OCI-LY7 (cell line): ENCODE measurements at regions not wholly inside any gene's neighbourhood (a gene's known extent, or its start where the extent isn't known, plus 50 kb on each side); places are given as distances from the start of the nearest gene placed in this dataset.
"Not testable (repeated sequence)": the region's sequence is repeated elsewhere in the genome, so short reads cannot be mapped to it uniquely, and the experiment has no call there.

Source experiments
- BruUV-seq: library from RNA; stranded (reverse); fragments of 400-500 nt; replicated peaks from 2 replicates; lab custom pipeline; 2021; lab: Mats Ljungman, UMichigan
- CTCF ChIA-PET: fragments of 300-600 bp; sonication (Branson Sonifier 250); formaldehyde crosslinking; loops from one replicate; lab custom pipeline; 2022; ENCODE audit warnings: antibody characterized with exemption; ENCODE audit not compliant: unreplicated experiment; lab: Charles Lee
- POLR2A ChIA-PET: fragments of 300-600 bp; sonication (Branson Sonifier 250); formaldehyde crosslinking; loops from one replicate; lab custom pipeline; 2022; ENCODE audit warnings: antibody characterized with exemption; lab: Charles Lee
- DNase-seq: peaks from one replicate; pipeline ENCODE4 v3.0.0-alpha.2; 2015; ENCODE audit warnings: low spot score
- H2AFZ ChIP-seq: fragments of 200-600 bp; sonication (generic), shearing (Covaris generic); 2 replicates; pipeline ENCODE4 v1.6.1; 2014; ENCODE audit warnings: mild to moderate bottlenecking, antibody characterized with exemption, low read length, moderate library complexity
- H3K27ac ChIP-seq: fragments of 200-600 bp; sonication (generic); 2 replicates; pipeline ENCODE4 v1.5.1; 2014; ENCODE audit warnings: mixed run types, low read depth, mild to moderate bottlenecking, moderate library complexity, low read length, inconsistent platforms; ENCODE audit not compliant: poor library complexity, severe bottlenecking
- H3K36me3 ChIP-seq: fragments of 200-600 bp; sonication (generic); 2 replicates; pipeline ENCODE4 v1.6.1; 2014; ENCODE audit warnings: mild to moderate bottlenecking, antibody characterized with exemption, low read length, moderate library complexity, mixed read lengths; ENCODE audit not compliant: insufficient read depth
- H3K4me1 ChIP-seq: fragments of 200-600 bp; sonication (generic); 2 replicates; pipeline ENCODE4 v1.5.1; 2014; ENCODE audit warnings: mild to moderate bottlenecking, low read length; ENCODE audit not compliant: insufficient read depth, poor library complexity, severe bottlenecking
- H3K4me2 ChIP-seq: fragments of 200-600 bp; sonication (generic); 2 replicates; pipeline ENCODE4 v1.6.1; 2014; ENCODE audit warnings: mild to moderate bottlenecking, low read length
- H3K4me3 ChIP-seq: fragments of 200-600 bp; sonication (generic); 2 replicates; pipeline ENCODE4 v1.5.1; 2014; ENCODE audit warnings: mild to moderate bottlenecking, low read depth, low read length; ENCODE audit not compliant: poor library complexity, severe bottlenecking
- H3K79me2 ChIP-seq: fragments of 200-600 bp; sonication (generic); 2 replicates; pipeline ENCODE4 v1.6.1; 2016; ENCODE audit warnings: low read depth, mild to moderate bottlenecking, low read length, moderate library complexity, mixed read lengths; ENCODE audit not compliant: insufficient read depth
- H3K9me2 ChIP-seq: fragments of 200-600 bp; sonication (generic); 2 replicates; pipeline ENCODE4 v1.6.1; 2016; ENCODE audit warnings: mild to moderate bottlenecking, low read length, mixed read lengths; ENCODE audit not compliant: insufficient read depth
- H3K9me3 ChIP-seq: fragments of 200-600 bp; sonication (generic); 2 replicates; pipeline ENCODE4 v1.6.1; 2014; ENCODE audit warnings: mild to moderate bottlenecking, mixed run types, low read length, mixed read lengths
- H4K20me1 ChIP-seq: fragments of 200-600 bp; sonication (generic); 2 replicates; pipeline ENCODE4 v1.6.1; 2014; ENCODE audit warnings: mild to moderate bottlenecking, antibody characterized with exemption, low read length, moderate library complexity, mixed read lengths; ENCODE audit not compliant: insufficient read depth
- CTCF ChIP-seq: fragments of 200-600 bp; sonication (generic); conservative IDR thresholded peaks from 2 replicates; pipeline ENCODE4 v1.5.1; 2014; ENCODE audit warnings: mild to moderate bottlenecking, antibody characterized with exemption, low read length, moderate library complexity, mixed read lengths
- EZH2phosphoT487 ChIP-seq: fragments of 200-600 bp; sonication (generic); IDR thresholded peaks from 2 replicates; pipeline ENCODE4 v1.6.1; 2018; ENCODE audit warnings: low read depth, borderline replicate concordance, mild to moderate bottlenecking, mixed run types, antibody characterized with exemption, low read length, moderate library complexity, mixed read lengths
- intact Hi-C: fragments of 100-400 bp; cut with micrococcal nuclease; formaldehyde crosslinking; loops from one replicate; pipeline ENCODE4 v1.10.0; 2022; ENCODE audit not compliant: unreplicated experiment

GRCh38 chr7:155395176-155395797 lies 62.6 kb upstream of the EN2 start:
- Histone ChIP-seq H2AFZ (no peak overlapping the region), H3K4me3 (no peak overlapping the region), H3K9me2 (no peaks in the 10 kb centered on the region), H3K36me3 (no peaks in the 10 kb centered on the region), H3K79me2 (no peaks in the 10 kb centered on the region), H4K20me1 (no peaks in the 10 kb centered on the region), H3K9me3 (no peaks in the 10 kb centered on the region), H3K27ac (no peak overlapping the region), H3K4me2 (no peak overlapping the region), H3K4me1 (no peaks in the 10 kb centered on the region)
- POLR2A ChIA-PET: interaction anchor here (0.6 to 1.2 kb wide), 2 partner anchors 12 to 138 kb away, joined by 3 read pairs; no protein-coding TSS in a partner anchor
- TF ChIP-seq EZH2phosphoT487: no peak
- TF ChIP-seq CTCF: no peak
- intact Hi-C loops: no loop called here
- BruUV-seq: no TSS peak
- no peak for DNase-seq
- CTCF ChIA-PET: no interaction called here

DNA sequence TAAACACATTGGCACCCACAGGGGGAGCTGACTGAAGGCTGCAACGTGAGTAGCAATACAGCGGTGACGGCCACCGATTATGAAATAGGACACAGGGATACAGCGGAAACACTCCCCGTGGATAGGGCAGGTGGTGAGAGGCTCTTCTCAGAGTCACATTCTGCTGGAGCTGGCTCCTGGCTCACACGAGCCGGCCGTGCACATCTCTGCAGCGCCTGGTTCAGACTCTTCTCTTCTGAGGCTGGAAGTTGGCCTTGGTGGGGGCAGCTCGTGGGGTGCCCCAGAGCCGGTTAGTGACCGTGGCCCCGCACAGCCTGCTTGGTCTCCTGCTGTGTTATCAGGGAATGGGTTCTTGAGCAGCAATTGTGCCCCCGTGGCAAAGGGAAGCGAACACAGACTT lies 61.3 kb upstream of the EN2 start:
- no TSS peak for BruUV-seq
- no peak overlapping the region for H3K4me2 ChIP-seq
- no peak overlapping the region for H3K4me3 ChIP-seq
- DNase-seq: no peak
- TF ChIP-seq EZH2phosphoT487: no peak
- TF ChIP-seq CTCF: no peak
- H3K9me3 ChIP-seq: no peaks in the 10 kb centered on the region
- H3K27ac ChIP-seq: no peak overlapping the region
- no peak overlapping the region for H2AFZ ChIP-seq
- H4K20me1 ChIP-seq: no peaks in the 10 kb centered on the region; the same call in 1 of the 2 replicates
- H3K36me3 ChIP-seq: no peaks in the 10 kb centered on the region
- intact Hi-C loops: no loop called here
- ChIA-PET POLR2A (interaction anchor here (0.7 kb wide), 1 partner anchor 382 kb away, joined by 3 read pairs; no protein-coding TSS in a partner anchor), CTCF (no interaction called here)
- no peaks in the 10 kb centered on the region for H3K79me2 ChIP-seq
- H3K4me1 ChIP-seq: no peaks in the 10 kb centered on the region
- no peaks in the 10 kb centered on the region for H3K9me2 ChIP-seq

DNA sequence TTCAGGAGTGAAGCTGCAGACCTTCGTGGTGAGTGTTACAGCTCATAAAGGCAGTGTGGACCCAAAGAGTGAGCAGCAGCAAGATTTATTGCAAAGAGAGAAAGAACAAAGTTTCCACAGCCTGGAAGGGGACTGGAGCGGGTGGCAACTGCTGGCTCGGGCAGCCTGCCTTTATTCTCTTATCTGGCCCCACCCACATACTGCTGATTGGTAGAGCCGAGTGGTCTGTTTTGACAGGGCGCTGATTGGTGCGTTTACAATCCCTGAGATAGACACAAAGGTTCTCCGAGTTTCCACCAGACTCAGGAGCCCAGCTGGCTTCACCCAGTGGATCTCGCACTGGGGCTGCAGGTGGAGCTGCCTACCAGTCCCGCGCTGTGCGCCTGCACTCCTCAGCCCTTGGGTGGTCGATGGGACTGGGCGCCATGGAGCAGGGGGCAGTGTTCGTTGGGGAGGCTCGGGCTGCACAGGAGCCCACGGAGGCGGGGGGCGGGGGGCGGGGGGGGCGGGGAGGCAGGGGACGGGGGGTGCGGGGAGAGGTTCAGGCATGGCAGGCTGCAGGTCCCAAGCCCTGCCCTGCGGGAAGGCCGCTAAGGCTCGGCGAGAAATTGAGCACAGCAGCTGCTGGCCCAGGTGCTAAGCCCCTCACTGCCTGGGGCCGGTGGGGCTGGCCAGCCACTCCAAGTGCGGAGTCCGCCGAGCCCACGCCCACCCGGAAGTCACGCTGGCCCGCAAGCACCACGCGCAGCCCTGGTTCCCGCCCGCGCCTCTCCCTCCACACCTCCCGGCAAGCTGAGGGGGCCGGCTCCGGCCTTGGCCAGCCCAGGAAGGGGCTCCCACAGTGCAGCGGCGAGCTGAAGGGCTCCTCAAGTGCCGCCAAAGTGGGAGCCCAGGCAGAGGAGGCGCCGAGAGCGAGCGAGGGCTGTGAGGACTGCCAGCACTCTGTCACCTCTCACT lies 59.9 kb upstream of the EN2 start:
- BruUV-seq, DNase-seq, H4K20me1 ChIP-seq, H3K9me2 ChIP-seq, H3K27ac ChIP-seq, H3K36me3 ChIP-seq, H3K4me3 ChIP-seq, H3K9me3 ChIP-seq, H3K4me2 ChIP-seq, intact Hi-C loops, H2AFZ ChIP-seq, CTCF ChIA-PET, H3K79me2 ChIP-seq, H3K4me1 ChIP-seq, POLR2A ChIA-PET: not testable (repeated sequence)
